PC-3 (cell line): ENCODE measurements at regions not wholly inside any gene's neighbourhood (a gene's known extent, or its start where the extent isn't known, plus 50 kb on each side); places are given as distances from the start of the nearest gene placed in this dataset.

Experiments used
- ATAC-seq: fragments of 200-7000 bp; cut with Tn5 transposase; 2 replicates; pipeline ENCODE4 v1.9.1; 2020; ENCODE audit warnings: mild to moderate bottlenecking, moderate library complexity
- BruUV-seq: library from RNA; stranded (reverse); fragments of 400-500 nt; replicated peaks from 2 replicates; lab custom pipeline; 2021; lab: Mats Ljungman, UMichigan
- CTCF ChIA-PET: fragments of 300-600 bp; sonication (Branson Sonifier 250); formaldehyde crosslinking; loops from one replicate; lab custom pipeline; 2022; ENCODE audit warnings: antibody characterized with exemption; lab: Charles Lee
- POLR2A ChIA-PET: fragments of 300-600 bp; sonication (Branson Sonifier 250); formaldehyde crosslinking; loops from one replicate; lab custom pipeline; 2022; ENCODE audit warnings: antibody characterized with exemption; ENCODE audit not compliant: unreplicated experiment; lab: Charles Lee
- DNase-seq: peaks from one replicate; pipeline ENCODE4 v3.0.0-alpha.2; 2015
- H2AFZ ChIP-seq: fragments of 300-600 bp; sonication (generic); 2 replicates; pipeline ENCODE4 v1.6.0; 2016; ENCODE audit warnings: antibody characterized with exemption, low read length
- H3F3A ChIP-seq: fragments of 300-600 bp; sonication (generic); one replicate; pipeline ENCODE4 v1.6.0; 2017; ENCODE audit warnings: antibody characterized with exemption, low read length, control low read depth, mild to moderate bottlenecking; ENCODE audit not compliant: unreplicated experiment
- H3K27ac ChIP-seq: fragments of 300-600 bp; sonication (generic); 2 replicates; pipeline ENCODE4 v1.5.1; 2016; ENCODE audit warnings: mild to moderate bottlenecking, low read length
- H3K27me3 ChIP-seq: fragments of 300-600 bp; sonication (generic); 2 replicates; pipeline ENCODE4 v1.6.1; 2016; ENCODE audit warnings: low read length, mixed read lengths
- H3K36me3 ChIP-seq: fragments of 300-600 bp; sonication (generic); 2 replicates; pipeline ENCODE4 v1.6.1; 2016; ENCODE audit warnings: low read depth, mixed run types, low read length, mixed read lengths
- H3K4me1 ChIP-seq: fragments of 300-600 bp; sonication (generic); 2 replicates; pipeline ENCODE4 v1.5.1; 2016; ENCODE audit warnings: low read length; ENCODE audit not compliant: insufficient read depth
- H3K4me2 ChIP-seq: fragments of 300-600 bp; sonication (generic); 2 replicates; pipeline ENCODE4 v1.6.0; 2016; ENCODE audit warnings: low read length
- H3K4me3 ChIP-seq: fragments of 300-600 bp; sonication (generic); 2 replicates; pipeline ENCODE4 v1.5.1; 2016; ENCODE audit warnings: mild to moderate bottlenecking, low read length, mixed read lengths
- H3K79me2 ChIP-seq: fragments of 300-600 bp; sonication (generic); 2 replicates; pipeline ENCODE4 v1.6.1; 2017; ENCODE audit warnings: low read length, mixed read lengths
- H3K9ac ChIP-seq: fragments of 300-600 bp; sonication (generic); 2 replicates; pipeline ENCODE4 v1.6.0; 2016; ENCODE audit warnings: mild to moderate bottlenecking, low read length
- H3K9me2 ChIP-seq: fragments of 300-600 bp; sonication (generic); replicated peaks from 2 replicates; pipeline ENCODE4 v1.6.1; 2016; ENCODE audit warnings: mixed run types, low read length, mixed read lengths
- H3K9me3 ChIP-seq: fragments of 300-600 bp; sonication (generic); 2 replicates; pipeline ENCODE4 v1.6.1; 2016; ENCODE audit warnings: low read length, mixed read lengths
- H4K20me1 ChIP-seq: fragments of 300-600 bp; sonication (generic); 2 replicates; pipeline ENCODE4 v1.6.1; 2016; ENCODE audit warnings: low read length, mixed read lengths
- CTCF ChIP-seq: fragments of 300-600 bp; sonication (generic); conservative IDR thresholded peaks from 2 replicates; pipeline ENCODE4 v1.5.1; 2017; ENCODE audit warnings: antibody characterized with exemption, low read depth, mild to moderate bottlenecking, low read length
- EZH2 ChIP-seq: fragments of 300-600 bp; sonication (generic); IDR thresholded peaks from one replicate; pipeline ENCODE4 v1.6.1; 2017; ENCODE audit warnings: antibody characterized with exemption, mild to moderate bottlenecking, low read length; ENCODE audit not compliant: unreplicated experiment
- EZH2phosphoT487 ChIP-seq: fragments of 300-600 bp; sonication (generic); IDR thresholded peaks from 2 replicates; pipeline ENCODE4 v1.6.1; 2018; ENCODE audit warnings: mild to moderate bottlenecking, antibody characterized with exemption, low read length, borderline replicate concordance
- intact Hi-C: fragments of 100-400 bp; cut with micrococcal nuclease; formaldehyde crosslinking; loops from 2 replicates; pipeline ENCODE4 v1.9.0; 2023

DNA sequence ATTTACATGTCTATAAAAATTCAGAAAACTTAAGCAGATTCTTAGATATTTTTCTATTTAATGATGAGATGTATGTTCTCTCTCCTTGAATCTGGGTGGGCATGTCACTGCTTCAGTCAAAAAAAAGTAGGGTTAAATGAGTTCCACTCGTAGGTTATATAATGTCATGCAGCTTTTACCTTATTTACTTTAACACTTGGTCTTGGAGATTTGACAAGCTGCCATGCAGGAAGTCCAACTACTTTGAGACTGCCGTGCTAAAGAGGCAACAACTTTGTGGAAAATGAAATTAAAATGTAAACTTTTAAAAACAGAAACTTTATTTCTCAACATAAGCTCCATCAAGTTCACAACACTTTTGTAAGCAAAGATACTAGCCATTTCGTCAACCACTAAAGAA, 1336.0 kb upstream of the CDH8 start:
- no peaks in the 10 kb centered on the region for H3K79me2 ChIP-seq
- ATAC-seq (no peak), DNase-seq (no peak)
- no peaks in the 10 kb centered on the region for H3K9me3 ChIP-seq
- no peaks in the 10 kb centered on the region for H4K20me1 ChIP-seq
- no TSS peak for BruUV-seq
- no peak overlapping the region for H3K9ac ChIP-seq
- no peaks in the 10 kb centered on the region for H3F3A ChIP-seq
- no peaks in the 10 kb centered on the region for H3K4me1 ChIP-seq
- no peak overlapping the region for H2AFZ ChIP-seq
- H3K36me3 ChIP-seq = no peaks in the 10 kb centered on the region
- no peak overlapping the region for H3K4me2 ChIP-seq
- no peaks in the 10 kb centered on the region for H3K27me3 ChIP-seq
- intact Hi-C loops = no loop called here
- no peak overlapping the region for H3K27ac ChIP-seq
- no peak for TF ChIP-seq EZH2phosphoT487
- no peak for TF ChIP-seq CTCF
- TF ChIP-seq EZH2 = no peak
- POLR2A ChIA-PET = no interaction called here
- H3K9me2 ChIP-seq = no peaks in the 10 kb centered on the region
- H3K4me3 ChIP-seq = no peak overlapping the region
- CTCF ChIA-PET = no interaction called here

DNA sequence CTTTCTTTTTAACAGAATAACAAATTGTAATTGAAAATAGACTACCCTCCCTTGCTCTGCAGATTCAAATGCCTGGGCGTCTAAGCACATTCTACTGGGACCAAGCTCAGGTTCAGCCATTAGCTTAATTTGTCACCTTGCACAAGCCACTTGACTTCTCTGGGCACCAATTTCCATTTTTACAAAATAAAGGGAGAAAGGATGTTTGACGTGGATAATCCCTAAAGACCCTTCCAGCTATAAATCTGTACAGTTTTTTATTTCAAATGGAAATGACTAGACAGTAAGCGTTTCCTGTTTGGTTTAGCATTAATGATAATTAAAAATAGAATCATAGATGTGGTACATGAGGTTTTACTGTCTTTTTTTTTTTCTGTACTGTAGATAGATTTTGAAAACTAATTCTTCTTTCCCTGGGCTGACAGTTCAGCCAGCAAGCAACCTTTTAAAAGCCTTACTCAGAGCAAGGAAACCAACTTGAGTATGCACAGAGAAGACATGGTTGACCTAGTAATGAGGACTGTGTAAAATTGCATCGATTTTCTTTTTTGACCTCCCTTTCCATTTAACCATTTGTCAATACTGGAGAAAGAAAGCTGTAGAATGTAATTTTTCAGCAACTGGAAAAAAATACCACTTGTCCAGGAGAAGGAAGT, 1329.5 kb upstream of the CDH8 start:
- Histone ChIP-seq H4K20me1 (no peaks in the 10 kb centered on the region), H2AFZ (no peak overlapping the region), H3K9me2 (no peaks in the 10 kb centered on the region), H3K9ac (no peak overlapping the region), H3K36me3 (no peaks in the 10 kb centered on the region), H3K4me3 (no peak overlapping the region), H3K79me2 (no peaks in the 10 kb centered on the region), H3F3A (no peaks in the 10 kb centered on the region), H3K4me1 (no peaks in the 10 kb centered on the region), H3K9me3 (no peaks in the 10 kb centered on the region), H3K27me3 (no peaks in the 10 kb centered on the region), H3K4me2 (no peak overlapping the region), H3K27ac (no peak overlapping the region)
- DNase-seq (no peak), ATAC-seq (no peak)
- no TSS peak for BruUV-seq
- TF ChIP-seq EZH2 = no peak
- TF ChIP-seq CTCF = no peak
- TF ChIP-seq EZH2phosphoT487 = no peak
- ChIA-PET POLR2A (no interaction called here), CTCF (no interaction called here)
- intact Hi-C loops = no loop called here

DNA sequence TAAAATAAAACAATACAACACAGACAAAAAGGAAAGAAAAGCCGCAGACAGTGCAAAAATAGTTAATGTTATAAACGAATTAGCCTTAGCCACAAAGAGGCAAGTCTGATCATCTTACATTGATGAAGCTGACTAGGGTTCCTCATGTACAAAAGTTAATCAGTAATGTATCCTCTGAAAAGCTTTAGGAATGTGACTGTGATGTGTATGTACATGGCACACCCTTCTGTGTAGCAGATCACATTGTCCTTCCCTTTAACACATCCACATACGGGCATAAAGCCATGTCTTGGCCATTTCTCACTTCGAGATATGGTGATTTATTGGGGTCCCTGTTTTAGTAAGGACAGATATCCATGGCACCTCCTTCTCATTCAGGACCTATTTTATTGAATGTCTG, 1327.5 kb upstream of the CDH8 start:
- no peaks in the 10 kb centered on the region for H3K9me2 ChIP-seq
- H3K4me2 ChIP-seq = no peak overlapping the region
- ChIA-PET CTCF (no interaction called here), POLR2A (no interaction called here)
- no peak overlapping the region for H3K27ac ChIP-seq
- no peaks in the 10 kb centered on the region for H3K4me1 ChIP-seq
- H3K4me3 ChIP-seq = no peak overlapping the region
- no peaks in the 10 kb centered on the region for H3K27me3 ChIP-seq
- H2AFZ ChIP-seq = no peak overlapping the region
- no peaks in the 10 kb centered on the region for H3K79me2 ChIP-seq
- BruUV-seq = no TSS peak
- no peaks in the 10 kb centered on the region for H3K36me3 ChIP-seq
- intact Hi-C loops = no loop called here
- DNase-seq (no peak), ATAC-seq (no peak)
- H3F3A ChIP-seq = no peaks in the 10 kb centered on the region
- H4K20me1 ChIP-seq = no peaks in the 10 kb centered on the region
- no peaks in the 10 kb centered on the region for H3K9me3 ChIP-seq
- TF ChIP-seq EZH2 = no peak
- TF ChIP-seq EZH2phosphoT487 = no peak
- TF ChIP-seq CTCF = no peak
- no peak overlapping the region for H3K9ac ChIP-seq
